H1 (cell line): ENCODE measurements at regions not wholly inside any gene's neighbourhood (a gene's known extent, or its start where the extent isn't known, plus 50 kb on each side); places are given as distances from the start of the nearest gene placed in this dataset.

Source experiments
- BACH1 ChIP-seq: IDR thresholded peaks from 2 replicates; pipeline ENCODE4 v1.6.1; 2012; ENCODE audit warnings: low read length, improper control_type of control experiment
- BCL11A ChIP-seq, 2 experiments: IDR thresholded peaks; one replicate each; pipeline ENCODE4 v1.6.1; 2011; ENCODE audit warnings: low read depth in 2 of 2, low read length in 2 of 2, mild to moderate bottlenecking in 2 of 2
- JUND ChIP-seq: IDR thresholded peaks from 2 replicates; pipeline ENCODE4 v1.6.1; 2011; ENCODE audit warnings: mild to moderate bottlenecking, improper control_type of control experiment, low read length
- NRF1 ChIP-seq: IDR thresholded peaks from 2 replicates; pipeline ENCODE4 v1.6.1; 2011; ENCODE audit warnings: mild to moderate bottlenecking, low read depth, low read length, improper control_type of control experiment
- POLR2A ChIP-seq, 2 experiments: IDR thresholded peaks; 1 replicate in 1 of 2; 2 replicates in 1 of 2; pipeline ENCODE4 v1.6.1; 2011; ENCODE audit warnings: low read depth in 2 of 2, low read length in 2 of 2, mild to moderate bottlenecking in 2 of 2; ENCODE audit errors: control extremely low read depth in 1 of 2
- POLR2AphosphoS5 ChIP-seq: IDR thresholded peaks from 2 replicates; pipeline ENCODE4 v1.6.1; 2011; ENCODE audit warnings: low read depth, low read length
- RAD21 ChIP-seq, 2 experiments: IDR thresholded peaks in 1 of 2; conservative IDR thresholded peaks in 1 of 2; 2 replicates each; pipeline ENCODE4 v1.6.1; 2011; ENCODE audit warnings: low read depth in 2 of 2, low read length in 2 of 2, improper control_type of control experiment in 1 of 2, inconsistent platforms in 1 of 2, mild to moderate bottlenecking in 1 of 2, moderate library complexity in 1 of 2
- TAF1 ChIP-seq: IDR thresholded peaks from 2 replicates; pipeline ENCODE4 v1.6.1; 2011; ENCODE audit warnings: mild to moderate bottlenecking, low read depth, low read length
- YY1 ChIP-seq: IDR thresholded peaks from 2 replicates; pipeline ENCODE4 v1.6.1; 2011; ENCODE audit warnings: low read depth, mild to moderate bottlenecking, low read length
- TF ChIP-seq, protein P1 (sequence below), 3 experiments: IDR thresholded peaks; 1 replicate in 2 of 3; 2 replicates in 1 of 3; pipeline versions ENCODE4 v1.5.1 to v1.6.1; 2011; ENCODE audit warnings: low read length in 3 of 3, mild to moderate bottlenecking in 3 of 3, inconsistent platforms in 2 of 3, low read depth in 1 of 3, moderate library complexity in 1 of 3; ENCODE audit not compliant: insufficient read depth in 1 of 3; ENCODE audit errors: control extremely low read depth in 1 of 3

GRCh38 chr4:181529537-181529936, 713.7 kb upstream of the TENM3 start:
- TF ChIP-seq JUND (no peak), BCL11A (IDR thresholded peaks at IDR 0.05; ENCODE audit: low read depth in 2 of 2, low read length in 2 of 2) (no peak), YY1 (no peak), TAF1 (no peak), NRF1 (no peak), RAD21 (IDR thresholded peaks at IDR 0.05 in 1 of 2, conservative IDR thresholded peaks at IDR 0.05 in 1 of 2; ENCODE audit: low read depth in 2 of 2, low read length in 2 of 2) (no peak), BACH1 (no peak), POLR2A (IDR thresholded peaks at IDR 0.05; ENCODE audit: control extremely low read depth in 1 of 2, low read depth in 2 of 2, low read length in 2 of 2) (no peak), POLR2AphosphoS5 (no peak)
- TF ChIP-seq, protein P1, sequence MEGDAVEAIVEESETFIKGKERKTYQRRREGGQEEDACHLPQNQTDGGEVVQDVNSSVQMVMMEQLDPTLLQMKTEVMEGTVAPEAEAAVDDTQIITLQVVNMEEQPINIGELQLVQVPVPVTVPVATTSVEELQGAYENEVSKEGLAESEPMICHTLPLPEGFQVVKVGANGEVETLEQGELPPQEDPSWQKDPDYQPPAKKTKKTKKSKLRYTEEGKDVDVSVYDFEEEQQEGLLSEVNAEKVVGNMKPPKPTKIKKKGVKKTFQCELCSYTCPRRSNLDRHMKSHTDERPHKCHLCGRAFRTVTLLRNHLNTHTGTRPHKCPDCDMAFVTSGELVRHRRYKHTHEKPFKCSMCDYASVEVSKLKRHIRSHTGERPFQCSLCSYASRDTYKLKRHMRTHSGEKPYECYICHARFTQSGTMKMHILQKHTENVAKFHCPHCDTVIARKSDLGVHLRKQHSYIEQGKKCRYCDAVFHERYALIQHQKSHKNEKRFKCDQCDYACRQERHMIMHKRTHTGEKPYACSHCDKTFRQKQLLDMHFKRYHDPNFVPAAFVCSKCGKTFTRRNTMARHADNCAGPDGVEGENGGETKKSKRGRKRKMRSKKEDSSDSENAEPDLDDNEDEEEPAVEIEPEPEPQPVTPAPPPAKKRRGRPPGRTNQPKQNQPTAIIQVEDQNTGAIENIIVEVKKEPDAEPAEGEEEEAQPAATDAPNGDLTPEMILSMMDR (IDR thresholded peaks at IDR 0.05; ENCODE audit: control extremely low read depth in 1 of 3, insufficient read depth in 1 of 3, low read depth in 1 of 3, low read length in 3 of 3) = no peak
